Stimulated activated CD8-positive, alpha-beta memory T cell treated with anti-CD3 and anti-CD28 coated beads, Interleukin-4, amount 100 ng/mL, for 24 hours (primary cell): ENCODE measurements at regions not wholly inside any gene's neighbourhood (a gene's known extent, or its start where the extent isn't known, plus 50 kb on each side); places are given as distances from the start of the nearest gene placed in this dataset.

ENCODE experiments used
- DNase-seq: peaks from one replicate; pipeline ENCODE4 v3.0.0-alpha.2; 2020; ENCODE audit warnings: low read depth

DNA sequence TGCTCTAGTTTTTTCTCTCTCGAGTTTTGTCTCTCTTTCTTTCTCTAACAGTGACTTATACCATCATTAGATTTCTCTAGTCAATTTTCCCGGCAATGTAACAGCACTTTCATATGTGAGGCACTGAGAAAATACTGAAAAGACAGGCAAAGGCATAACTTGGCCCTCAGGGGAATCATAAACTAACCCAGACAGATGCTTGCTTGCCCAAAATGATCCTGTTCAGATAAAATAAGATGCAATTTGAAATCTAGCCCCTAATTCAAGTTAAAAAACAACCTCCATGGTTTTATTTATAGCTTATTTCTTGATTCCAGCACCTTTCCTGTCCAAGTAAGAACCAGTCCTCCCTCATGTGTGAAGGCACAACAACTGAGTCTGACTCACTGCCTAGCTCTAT, 294.6 kb downstream of the GAS1 start:
- no peak for DNase-seq

DNA sequence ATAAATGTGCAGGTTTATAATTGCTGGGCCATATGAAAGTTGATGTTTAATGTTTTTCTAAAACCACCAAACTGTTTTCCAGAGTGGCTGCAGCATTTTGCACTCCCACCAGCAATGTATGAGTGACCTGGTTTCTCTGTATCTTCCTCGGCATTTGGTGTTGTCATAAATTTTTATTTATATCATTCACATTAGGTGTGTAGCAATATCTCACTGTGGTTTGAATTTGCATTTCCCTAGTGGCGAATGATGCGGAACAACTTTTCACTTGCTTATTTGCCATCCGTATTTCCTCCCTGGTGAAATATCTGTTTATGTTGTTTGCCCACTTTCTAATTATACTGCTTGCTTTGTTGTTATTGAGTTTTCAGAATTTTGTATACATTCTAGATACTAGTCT, 295.7 kb upstream of the TUT7 start:
- no peak for DNase-seq

DNA sequence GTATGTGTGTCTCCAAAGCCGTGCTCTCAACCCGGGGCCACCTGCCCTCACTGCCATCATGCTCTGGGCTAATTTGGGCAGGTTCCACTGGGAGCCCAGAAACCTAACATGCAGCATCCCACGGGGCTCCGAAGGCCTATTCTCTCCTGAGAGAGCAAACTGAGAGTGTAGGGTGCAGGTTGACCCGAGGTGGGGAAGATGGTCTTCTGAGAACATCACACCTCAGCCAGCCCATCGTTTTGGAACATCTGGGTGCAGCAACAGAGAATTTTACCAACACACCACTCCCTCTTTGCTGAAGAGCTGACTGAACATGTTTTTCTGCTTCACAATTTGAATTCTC, 294.6 kb upstream of the TUT7 start:
- DNase-seq = no peak

DNA sequence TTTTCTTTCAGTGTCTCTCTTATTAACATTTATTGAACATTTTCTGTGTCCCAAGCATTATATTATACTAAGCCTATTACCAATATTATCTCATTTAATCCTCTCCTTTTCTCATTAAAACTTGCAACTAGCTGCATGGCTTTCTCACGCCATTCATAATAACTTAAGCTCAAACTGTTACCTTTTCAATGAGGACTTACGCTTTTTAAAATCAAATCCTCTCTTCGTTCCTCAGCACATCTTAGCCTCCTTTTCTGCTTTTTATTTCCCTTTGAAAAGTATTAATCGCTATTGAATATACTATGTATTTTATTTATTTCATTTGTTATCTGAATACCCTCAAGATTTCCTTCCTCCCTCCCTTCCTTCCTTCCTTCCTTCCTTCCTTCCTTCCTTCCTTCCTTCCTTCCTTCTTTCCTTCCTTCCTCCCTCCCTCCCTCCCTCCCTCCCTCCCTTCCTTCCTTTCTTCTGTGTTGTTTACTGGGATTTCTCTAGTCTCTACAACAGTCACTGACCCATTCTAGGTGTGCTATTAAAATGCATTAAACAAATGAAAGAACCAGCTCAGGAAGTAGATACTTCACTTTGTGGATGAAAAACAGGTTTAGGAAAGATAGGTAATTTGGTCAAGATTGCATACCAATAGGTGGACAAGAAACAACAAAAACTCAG, 294.1 kb upstream of the TUT7 start:
- no peak for DNase-seq

DNA sequence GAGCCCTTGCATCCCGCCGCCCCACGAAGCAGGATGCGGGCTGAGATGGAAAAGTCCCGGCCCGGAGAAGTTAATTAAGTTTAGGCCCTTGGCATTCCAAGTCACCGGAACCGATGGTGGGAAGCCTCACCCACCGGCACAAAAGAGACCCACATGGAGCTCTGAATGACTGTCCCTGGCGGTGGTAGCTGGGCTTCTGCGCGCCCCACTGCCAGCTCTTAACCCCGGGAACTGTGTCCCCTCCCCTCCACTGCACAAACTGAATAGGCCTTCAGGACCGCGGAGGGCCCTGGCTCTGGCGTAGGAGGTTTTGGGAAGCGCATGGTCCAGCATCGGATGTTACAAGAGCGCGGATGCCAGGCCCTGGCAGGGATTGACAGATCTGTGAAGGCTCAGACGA, 291.1 kb upstream of the TUT7 start:
- DNase-seq = no peak

DNA sequence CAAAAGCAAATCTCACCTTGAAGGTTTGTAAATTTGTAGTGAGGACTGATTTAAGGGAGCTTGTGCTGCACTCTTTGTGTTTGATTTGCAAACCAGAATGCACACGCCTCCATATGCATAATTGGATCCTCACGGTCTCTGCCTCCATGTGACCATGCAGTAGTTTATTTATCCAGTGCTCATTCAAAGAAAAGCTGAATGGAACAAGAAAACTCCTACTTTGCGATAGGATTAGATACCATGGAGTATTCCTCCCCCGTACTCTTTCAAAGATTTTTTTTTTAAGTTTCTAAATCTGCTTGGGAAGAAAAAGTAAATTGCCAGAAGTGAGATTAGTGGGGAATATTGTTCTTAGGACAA, 290.4 kb upstream of the TUT7 start:
- DNase-seq = no peak

DNA sequence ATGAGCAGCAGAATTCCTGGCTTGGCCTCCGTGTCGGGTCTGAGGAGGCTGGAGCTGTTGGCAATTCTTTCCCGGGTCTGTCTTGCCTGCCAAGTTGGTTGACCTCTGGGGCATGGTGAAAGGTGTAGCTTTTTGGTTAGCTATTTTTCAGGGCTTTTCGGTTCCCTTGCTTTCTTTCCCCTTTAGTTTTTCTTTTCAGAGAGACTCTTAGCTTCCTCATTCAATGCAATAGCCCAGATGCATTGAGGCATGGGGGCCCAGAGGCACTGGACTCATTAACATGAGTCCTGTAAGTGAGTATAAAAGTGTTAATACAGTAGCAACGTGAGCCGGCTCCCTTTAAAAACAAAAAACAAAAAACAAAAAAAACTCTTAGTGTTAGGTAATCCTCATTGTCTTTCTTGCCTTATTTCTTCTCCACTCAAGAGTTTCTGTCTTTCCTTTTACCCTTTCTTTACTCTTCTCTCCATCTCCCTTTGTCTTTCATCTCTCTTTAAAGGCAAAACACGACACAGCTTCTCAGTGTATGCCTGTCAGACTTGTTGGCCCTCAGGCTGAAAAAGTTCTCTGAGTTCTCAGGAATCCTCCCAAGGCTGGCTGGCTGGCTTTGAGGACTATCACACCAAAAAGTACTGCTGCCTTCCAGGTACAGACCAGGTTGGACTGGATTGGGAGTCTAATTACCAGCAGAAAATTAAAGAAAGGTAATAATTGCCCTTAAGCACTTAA, 289.9 kb upstream of the TUT7 start:
- no peak for DNase-seq

DNA sequence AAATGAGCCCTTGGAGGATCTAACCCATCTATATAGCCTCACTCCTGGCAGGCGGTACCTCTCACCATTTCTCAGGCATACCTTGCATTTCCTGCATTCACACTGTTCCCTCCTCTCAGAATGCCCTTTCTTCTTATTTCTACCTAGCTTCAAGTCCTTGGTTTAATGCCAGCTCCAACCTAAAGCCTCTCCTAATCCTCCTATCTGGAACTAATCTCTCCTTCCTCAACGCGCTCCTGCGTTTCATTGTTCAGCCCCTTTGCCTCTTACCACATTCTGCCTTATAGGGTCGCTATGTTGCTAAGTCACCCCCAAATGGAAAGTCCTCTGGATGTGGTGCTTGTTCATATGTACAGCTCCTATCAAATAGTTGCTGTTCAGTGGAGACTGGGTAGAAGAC, 288.5 kb upstream of the TUT7 start:
- no peak for DNase-seq

DNA sequence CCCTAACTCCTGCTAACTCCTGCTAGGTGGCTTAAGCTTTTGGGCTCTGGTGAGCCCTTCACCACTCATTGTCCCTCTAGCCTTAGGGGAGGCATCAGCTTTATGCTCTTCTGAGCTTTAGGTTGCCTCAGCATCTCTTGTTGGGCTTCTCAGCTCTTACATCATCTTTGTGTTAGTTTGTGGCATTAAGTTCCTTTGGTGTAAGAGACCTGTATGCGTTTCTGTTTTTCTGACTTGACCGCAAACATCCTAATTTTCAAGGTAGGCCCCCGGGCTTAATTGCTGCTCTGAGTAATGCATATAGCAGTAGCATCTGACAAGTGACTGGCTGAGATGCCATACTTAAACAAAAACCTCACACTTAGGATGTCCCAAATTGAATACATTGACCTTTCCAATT, 287.8 kb upstream of the TUT7 start:
- DNase-seq = no peak

DNA sequence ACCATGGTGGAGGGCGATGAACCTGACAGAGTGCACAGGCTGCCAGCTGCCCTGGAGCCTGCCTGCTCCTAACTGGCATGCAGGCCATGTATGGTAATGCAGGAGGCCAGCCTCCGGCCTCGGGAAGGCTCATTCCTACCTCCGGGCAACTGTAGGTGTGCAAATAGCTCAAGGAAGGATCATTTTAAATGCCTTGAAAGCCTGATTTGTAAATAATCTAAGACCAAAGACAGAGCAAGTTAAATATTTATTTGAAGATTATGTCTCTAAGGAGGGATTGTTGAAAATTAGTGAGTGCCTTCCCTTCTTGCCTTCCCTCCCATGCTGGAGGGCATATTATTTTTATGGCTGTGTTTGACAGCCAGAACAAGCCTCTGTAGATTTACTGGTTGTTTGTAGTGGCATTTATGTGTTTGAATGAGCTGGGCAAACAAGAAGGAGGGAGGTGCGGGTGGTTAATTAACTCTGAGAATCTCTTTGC, 285.7 kb upstream of the TUT7 start:
- DNase-seq = no peak

DNA sequence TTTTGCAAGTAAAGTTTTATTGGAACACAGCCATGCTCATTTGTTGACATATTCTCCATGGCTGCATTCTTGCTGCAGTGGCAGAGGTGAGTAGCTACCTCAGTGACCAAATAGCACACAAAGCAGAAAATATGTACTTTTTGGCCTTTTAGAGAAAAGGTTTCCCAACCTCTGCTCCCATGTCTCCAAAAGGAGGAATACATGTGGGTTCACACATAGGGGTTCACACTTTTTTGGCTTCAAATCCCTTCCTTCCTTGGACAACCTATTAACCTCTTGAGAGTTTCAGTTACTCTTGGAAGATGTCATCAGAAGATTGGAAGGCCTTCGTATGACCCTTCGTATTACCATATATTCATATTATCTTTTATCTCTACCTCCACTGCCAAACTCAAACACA, 285.1 kb upstream of the TUT7 start:
- DNase-seq = no peak

DNA sequence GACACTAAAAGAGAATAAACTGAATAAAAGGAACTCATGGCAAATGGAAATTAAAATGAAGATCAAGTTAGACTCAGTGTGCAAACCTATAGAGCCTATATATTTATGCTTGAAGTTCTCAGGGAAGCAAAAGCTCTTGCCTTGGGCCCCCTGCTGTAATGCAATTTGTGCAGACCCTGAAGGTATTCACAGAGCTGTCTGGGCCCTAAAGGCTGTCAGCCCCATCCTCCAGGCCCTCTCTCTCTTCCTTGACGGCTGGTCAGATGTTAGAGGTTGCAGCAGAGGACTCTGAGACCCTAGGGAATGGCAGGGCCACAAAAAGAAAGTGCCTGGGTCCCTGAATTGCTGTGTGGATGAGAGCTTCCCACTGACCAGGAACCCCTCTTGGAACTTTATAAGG, 283.9 kb upstream of the TUT7 start:
- DNase-seq = no peak

DNA sequence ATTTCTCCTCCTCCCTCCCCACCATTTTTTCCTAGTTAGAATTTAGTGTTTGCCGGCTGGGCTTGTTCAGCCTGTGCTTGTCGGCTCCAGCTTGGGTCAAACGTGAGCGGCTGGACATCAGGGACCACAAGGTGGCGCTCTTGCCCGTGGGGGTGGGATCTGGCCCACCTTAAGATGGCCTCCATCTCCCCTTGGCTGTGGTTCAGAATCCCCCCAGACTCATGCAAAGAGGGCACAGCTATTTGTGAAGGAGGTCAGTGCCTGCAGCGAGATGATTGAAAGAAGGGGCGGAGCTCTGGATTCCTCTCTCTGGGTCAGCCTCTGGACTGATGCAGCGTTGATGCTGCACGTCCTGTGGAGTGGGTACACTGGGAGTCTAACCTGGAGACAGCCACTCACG, 283.3 kb upstream of the TUT7 start:
- peak; percentile 6 for DNase-seq

DNA sequence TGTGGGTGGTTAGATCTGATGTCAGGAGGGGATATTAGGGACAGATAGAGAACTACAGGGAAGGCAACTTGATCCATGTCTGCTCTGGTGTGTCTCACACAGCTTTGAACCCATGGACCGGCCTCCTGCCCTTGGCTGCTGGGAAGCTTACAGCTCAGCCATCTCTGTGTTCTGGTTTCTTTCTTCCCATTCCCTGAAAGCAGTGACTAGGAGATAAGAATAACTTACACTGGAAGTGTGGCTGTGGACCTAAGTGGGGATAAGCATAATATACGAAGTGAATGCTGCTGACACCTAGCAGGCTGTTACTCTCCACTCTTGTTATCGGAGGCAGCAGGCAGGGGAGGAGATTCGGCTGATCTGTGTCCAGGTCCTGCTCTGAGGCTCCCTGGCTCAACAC, 282.3 kb upstream of the TUT7 start:
- no peak for DNase-seq

DNA sequence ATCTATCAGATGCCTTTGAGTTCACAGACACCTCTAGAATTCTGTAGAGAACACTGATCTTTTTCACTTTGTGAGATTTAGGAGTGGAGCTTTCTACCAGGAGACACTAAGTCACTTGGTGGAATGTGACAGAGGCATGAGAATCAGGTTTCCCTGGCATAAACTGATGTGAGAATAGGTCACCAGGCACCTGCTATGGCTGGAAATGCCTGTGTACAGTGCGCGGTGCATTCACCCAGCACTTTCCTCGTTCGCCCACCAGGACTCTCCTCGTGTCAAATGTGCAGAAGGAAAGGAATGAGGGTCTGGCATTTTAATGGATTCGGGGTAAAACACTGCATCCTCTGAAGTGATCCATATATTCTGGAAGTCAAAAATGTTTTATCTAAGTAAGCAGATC, 281.8 kb upstream of the TUT7 start:
- DNase-seq = no peak

DNA sequence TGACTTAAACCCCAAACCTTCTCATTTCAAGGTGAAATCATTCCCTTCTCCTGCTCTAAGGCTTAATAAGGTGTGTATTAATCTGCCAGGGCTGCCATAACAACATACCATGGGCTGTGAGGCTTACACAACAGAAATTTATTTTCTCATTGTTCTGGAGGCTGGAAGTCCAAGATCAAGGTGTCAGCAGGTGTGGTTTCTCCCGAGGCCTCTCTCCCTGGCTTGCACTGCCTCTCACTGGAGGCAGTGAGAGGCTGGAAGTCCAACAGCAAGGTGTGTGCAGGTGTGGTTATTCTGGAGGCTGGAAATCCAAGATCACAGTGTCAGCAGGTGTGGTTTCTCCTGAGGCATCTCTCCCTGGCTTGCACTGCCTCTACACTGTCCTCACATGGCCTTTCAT, 280.3 kb upstream of the TUT7 start:
- no peak for DNase-seq

DNA sequence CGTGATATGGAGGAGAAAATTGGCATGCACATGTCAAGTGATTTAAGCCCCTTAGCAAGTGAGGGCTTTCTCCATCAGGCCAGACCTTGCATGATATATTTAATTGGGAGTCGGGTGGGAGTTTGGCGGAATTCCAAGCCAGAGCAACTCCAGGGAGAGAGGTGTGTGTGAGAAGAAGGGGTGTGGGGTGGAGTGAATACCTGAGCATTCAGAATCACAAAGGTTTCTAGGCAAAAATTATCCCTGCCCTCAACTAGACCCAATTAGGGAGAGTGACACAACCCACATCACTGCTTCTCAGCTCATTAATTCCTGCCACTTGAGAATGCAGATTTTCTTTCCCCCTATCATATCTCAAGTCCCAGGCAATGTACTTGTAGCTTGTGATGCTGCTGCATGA, 279.7 kb upstream of the TUT7 start:
- no peak for DNase-seq

DNA sequence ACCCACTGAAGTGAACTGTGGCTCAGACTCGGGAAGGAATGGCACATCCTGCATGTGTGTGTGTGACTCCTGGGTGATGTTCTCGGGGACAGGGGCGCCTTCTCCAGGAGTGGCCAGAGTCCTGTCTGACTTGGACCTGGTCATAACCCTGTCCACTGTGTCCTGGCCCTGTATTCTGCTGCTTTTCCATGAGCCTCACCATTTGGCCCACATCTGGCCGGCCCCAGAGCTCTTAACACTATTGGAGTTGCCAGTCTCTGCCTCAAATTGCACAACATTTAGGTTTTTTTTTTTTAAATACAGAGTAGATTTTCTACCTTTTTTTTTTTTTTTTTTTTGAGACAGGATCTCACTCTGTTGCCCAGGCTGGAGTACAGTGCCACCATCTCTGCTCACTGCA, 278.3 kb upstream of the TUT7 start:
- no peak for DNase-seq

DNA sequence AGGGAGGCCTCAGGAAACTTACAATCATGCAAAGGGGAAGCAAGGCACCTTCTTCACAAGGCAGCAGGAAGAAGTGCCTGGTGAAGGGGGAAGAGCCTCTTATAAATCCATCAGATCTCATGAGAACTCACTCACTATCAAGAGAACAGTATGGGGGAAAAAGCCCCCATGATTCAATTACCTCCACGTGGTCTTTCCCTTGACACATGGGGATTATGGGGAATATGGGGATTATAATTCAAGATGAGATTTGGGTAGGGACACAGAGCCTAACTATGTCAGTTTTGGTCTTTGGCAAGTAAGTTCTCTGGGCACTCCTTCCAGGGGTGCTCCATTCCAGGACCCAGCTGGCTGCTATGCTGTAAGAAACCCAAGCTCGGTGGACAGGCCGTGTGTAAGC, 275.3 kb upstream of the TUT7 start:
- DNase-seq = no peak

DNA sequence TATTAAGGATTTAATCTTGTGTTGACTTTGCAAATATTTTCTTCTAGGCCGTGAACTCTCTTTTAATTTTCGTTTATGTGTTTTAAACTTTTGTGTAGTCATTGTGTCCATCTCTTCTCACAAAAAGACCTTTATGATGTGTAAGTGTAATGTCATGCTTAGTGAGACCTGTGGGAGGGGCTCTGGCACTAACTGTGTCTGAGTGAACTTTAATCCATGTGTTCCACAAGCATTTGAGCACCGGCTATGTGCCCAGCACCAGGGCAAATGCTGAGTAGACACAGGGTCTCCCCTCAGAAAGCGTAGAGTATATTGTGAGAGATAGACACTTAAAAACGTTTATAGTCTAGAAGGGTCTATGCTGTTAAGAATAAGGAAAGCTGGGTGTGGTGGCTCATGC, 272.6 kb upstream of the TUT7 start:
- no peak for DNase-seq

DNA sequence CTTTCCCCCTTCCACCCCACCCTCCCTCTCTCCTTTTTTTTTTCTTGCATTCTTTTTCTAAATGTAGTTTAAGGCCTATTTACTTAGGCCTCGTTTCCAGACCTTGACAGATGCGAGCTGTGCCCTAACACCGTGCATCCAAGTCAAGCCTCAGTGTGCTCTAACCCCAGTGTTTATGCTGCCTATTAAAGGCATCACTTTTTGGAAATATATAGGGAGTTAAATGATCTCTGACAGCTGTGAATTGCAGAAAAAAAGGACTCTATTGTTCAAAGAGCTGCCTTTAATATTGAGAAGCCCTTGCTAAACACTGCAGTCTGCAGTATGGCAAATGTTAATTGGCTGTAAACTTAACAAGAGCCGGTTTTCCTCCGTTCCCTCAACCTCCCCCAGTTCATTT, 270.4 kb upstream of the TUT7 start:
- DNase-seq = no peak

DNA sequence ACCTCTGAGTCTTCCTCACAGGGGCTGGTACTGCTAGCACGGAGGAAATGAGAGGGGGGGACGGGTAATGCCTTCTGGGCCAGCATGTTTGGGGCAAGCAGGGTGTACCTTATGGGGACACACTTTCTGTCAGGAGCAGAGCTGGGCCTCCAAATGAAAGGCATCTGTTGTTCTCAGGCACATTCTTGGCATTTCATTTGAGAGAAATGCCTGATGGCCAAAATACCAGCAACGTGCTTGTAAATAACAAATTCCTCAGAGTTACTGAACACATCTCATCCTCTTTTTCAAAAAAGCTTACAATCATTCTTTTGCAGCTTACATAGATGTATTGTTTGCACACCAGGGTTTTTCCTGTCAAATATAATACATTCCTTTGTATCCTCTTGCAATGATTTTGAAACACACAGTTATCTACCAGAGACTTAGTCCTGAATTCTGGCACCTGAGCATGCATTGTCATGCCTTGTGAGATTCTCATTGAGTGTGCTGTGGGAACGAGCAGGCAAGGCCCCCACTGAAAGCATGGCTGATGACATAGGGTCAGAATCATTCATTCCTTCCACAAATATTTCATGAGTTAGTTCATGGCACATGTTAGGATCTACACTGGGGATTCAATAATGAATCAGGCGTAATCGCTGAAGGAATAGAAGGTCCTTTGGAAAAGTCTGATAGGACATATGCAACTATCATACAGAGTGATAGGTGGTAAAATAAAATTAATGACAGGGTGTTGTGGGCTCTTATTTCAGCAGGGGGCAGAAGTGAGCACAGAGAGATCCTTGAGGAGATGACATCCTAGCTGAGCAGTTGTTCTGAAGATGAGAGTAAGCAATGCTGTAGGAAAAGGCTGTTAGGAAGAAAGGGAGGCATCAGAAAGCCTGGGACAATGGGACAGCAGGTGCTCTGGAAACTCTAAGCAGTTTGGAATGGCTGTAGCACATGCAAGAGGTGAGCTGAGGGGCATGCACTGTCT, 260.9 kb upstream of the TUT7 start:
- DNase-seq = no peak

DNA sequence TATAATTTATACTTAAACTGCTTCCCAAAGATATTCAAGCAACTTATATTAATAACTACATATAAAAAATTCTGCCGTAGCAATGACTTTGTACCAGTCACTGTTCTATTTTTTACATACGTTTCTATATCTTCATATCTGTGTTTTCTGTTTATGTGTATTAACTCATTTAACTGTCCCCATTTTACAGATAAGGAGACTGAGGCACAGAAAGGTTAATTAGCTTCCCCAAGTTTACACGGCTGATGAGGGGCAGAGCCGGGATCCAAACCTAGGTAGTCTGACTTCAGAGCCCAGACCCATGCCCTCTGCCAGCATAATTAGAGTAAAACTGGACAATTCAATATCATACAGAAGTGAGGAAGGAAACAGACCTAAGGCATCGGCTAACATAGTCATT, 259.7 kb upstream of the TUT7 start:
- DNase-seq = no peak
